H9 (cell line): ENCODE measurements at regions not wholly inside any gene's neighbourhood (a gene's known extent, or its start where the extent isn't known, plus 50 kb on each side); places are given as distances from the start of the nearest gene placed in this dataset.

Source experiments
- DNase-seq: peaks from one replicate; pipeline ENCODE4 v3.0.0-alpha.2; 2017
- H2AFZ ChIP-seq: one replicate; pipeline ENCODE4 v1.6.1; 2013; ENCODE audit warnings: mild to moderate bottlenecking, low read length, control low read depth, moderate library complexity
- H2AK5ac ChIP-seq: 2 replicates; pipeline ENCODE4 v1.6.1; 2013; ENCODE audit warnings: low read length, control low read depth, mixed read lengths; ENCODE audit not compliant: insufficient read length
- H2BK120ac ChIP-seq: one replicate; pipeline ENCODE4 v1.6.1; 2013; ENCODE audit warnings: low read depth, mild to moderate bottlenecking, low read length, control low read depth, inconsistent platforms; ENCODE audit not compliant: poor library complexity, severe bottlenecking
- H2BK12ac ChIP-seq: 2 replicates; pipeline ENCODE4 v1.6.1; 2013; ENCODE audit warnings: low read length, control low read depth, mixed read lengths, low read depth; ENCODE audit not compliant: insufficient read length
- H2BK15ac ChIP-seq: 2 replicates; pipeline ENCODE4 v1.6.1; 2013; ENCODE audit warnings: low read depth, low read length, control low read depth
- H2BK20ac ChIP-seq: one replicate; pipeline ENCODE4 v1.6.1; 2013; ENCODE audit warnings: low read depth, mild to moderate bottlenecking, low read length, control low read depth, inconsistent platforms; ENCODE audit not compliant: poor library complexity, severe bottlenecking
- H2BK5ac ChIP-seq: 2 replicates; pipeline ENCODE4 v1.6.1; 2013; ENCODE audit warnings: low read length, control low read depth, mixed read lengths; ENCODE audit not compliant: insufficient read length
- H3K14ac ChIP-seq: 2 replicates; pipeline ENCODE4 v1.6.1; 2013; ENCODE audit warnings: low read length, control low read depth; ENCODE audit not compliant: insufficient read depth
- H3K18ac ChIP-seq: 2 replicates; pipeline ENCODE4 v1.6.1; 2013; ENCODE audit warnings: low read depth, mild to moderate bottlenecking, mixed read lengths, low read length, control low read depth; ENCODE audit not compliant: insufficient read length
- H3K23ac ChIP-seq: 2 replicates; pipeline ENCODE4 v1.6.1; 2013; ENCODE audit warnings: low read length, control low read depth, mixed read lengths, low read depth; ENCODE audit not compliant: insufficient read length
- H3K23me2 ChIP-seq: 2 replicates; pipeline ENCODE4 v1.6.1; 2013; ENCODE audit warnings: low read depth, mild to moderate bottlenecking, mixed read lengths, low read length, control low read depth; ENCODE audit not compliant: insufficient read length, poor library complexity, severe bottlenecking
- H3K27ac ChIP-seq: 2 replicates; pipeline ENCODE4 v1.5.1; 2013; ENCODE audit warnings: low read length, control low read depth, mixed read lengths, low read depth; ENCODE audit not compliant: insufficient read length
- H3K27me3 ChIP-seq: 2 replicates; pipeline ENCODE4 v1.6.1; 2013; ENCODE audit warnings: low read length, control low read depth, inconsistent platforms; ENCODE audit not compliant: insufficient read depth
- H3K4ac ChIP-seq: 2 replicates; pipeline ENCODE4 v1.6.1; 2013; ENCODE audit warnings: low read depth, mild to moderate bottlenecking, control low read depth, inconsistent platforms, low read length, moderate library complexity
- H3K4me1 ChIP-seq: 2 replicates; pipeline ENCODE4 v1.6.1; 2013; ENCODE audit warnings: low read length, control low read depth, inconsistent platforms; ENCODE audit not compliant: insufficient read depth
- H3K4me2 ChIP-seq: 2 replicates; pipeline ENCODE4 v1.6.1; 2013; ENCODE audit warnings: low read length, control low read depth, mixed read lengths; ENCODE audit not compliant: insufficient read length, insufficient read depth
- H3K56ac ChIP-seq: 2 replicates; pipeline ENCODE4 v1.6.1; 2013; ENCODE audit warnings: low read depth, mild to moderate bottlenecking, mixed read lengths, low read length, control low read depth; ENCODE audit not compliant: insufficient read length
- H3K79me1 ChIP-seq: 2 replicates; pipeline ENCODE4 v1.6.1; 2013; ENCODE audit warnings: low read depth, mild to moderate bottlenecking, moderate library complexity, low read length, control low read depth, inconsistent platforms; ENCODE audit not compliant: insufficient read depth, poor library complexity, severe bottlenecking
- H3K79me2 ChIP-seq: 2 replicates; pipeline ENCODE4 v1.6.1; 2013; ENCODE audit warnings: low read length, control low read depth, inconsistent platforms; ENCODE audit not compliant: insufficient read depth
- H3K9ac ChIP-seq: 2 replicates; pipeline ENCODE4 v1.6.1; 2013; ENCODE audit warnings: low read length, control low read depth, mixed read lengths; ENCODE audit not compliant: insufficient read length; ENCODE audit errors: extremely low read depth
- H3K9me3 ChIP-seq: one replicate; pipeline ENCODE4 v1.6.1; 2013; ENCODE audit warnings: low read depth, low read length, inconsistent platforms; ENCODE audit not compliant: control insufficient read depth
- H3T11ph ChIP-seq: one replicate; pipeline ENCODE4 v1.6.1; 2013; ENCODE audit warnings: mild to moderate bottlenecking, low read length, control low read depth, inconsistent platforms
- H4K20me1 ChIP-seq: one replicate; pipeline ENCODE4 v1.6.1; 2013; ENCODE audit not compliant: control insufficient read depth, insufficient read length, insufficient read depth
- H4K5ac ChIP-seq: 2 replicates; pipeline ENCODE4 v1.6.1; 2013; ENCODE audit warnings: low read depth, mild to moderate bottlenecking, mixed read lengths, low read length, control low read depth; ENCODE audit not compliant: insufficient read length
- H4K8ac ChIP-seq: replicated peaks from 2 replicates; pipeline ENCODE4 v1.6.1; 2013; ENCODE audit warnings: low read length, control low read depth, mixed read lengths, low read depth; ENCODE audit not compliant: insufficient read length
- H4K91ac ChIP-seq: 2 replicates; pipeline ENCODE4 v1.6.1; 2013; ENCODE audit warnings: low read depth, mild to moderate bottlenecking, moderate library complexity, mixed read lengths, low read length, control low read depth; ENCODE audit not compliant: insufficient read length
- H3K27ac Mint-ChIP-seq, 3 experiments: 2 replicates in 2 of 3; 3 replicates in 1 of 3; pipeline ENCODE4 v1.8.0; 2020 to 2021; ENCODE audit warnings: mixed read lengths in 3 of 3, mild to moderate bottlenecking in 1 of 3, moderate library complexity in 1 of 3
- H3K27me3 Mint-ChIP-seq: 2 replicates; pipeline ENCODE4 v1.8.0; 2021; ENCODE audit warnings: low read depth, mild to moderate bottlenecking, moderate library complexity, mixed read lengths
- H3K36me3 Mint-ChIP-seq, 3 experiments: 2 replicates in 2 of 3; 3 replicates in 1 of 3; pipeline ENCODE4 v1.8.0; 2020 to 2021; ENCODE audit warnings: low read depth in 3 of 3, mixed read lengths in 3 of 3; ENCODE audit not compliant: insufficient read depth in 1 of 3
- H3K4me1 Mint-ChIP-seq, 2 experiments: 2 replicates each; pipeline ENCODE4 v1.8.0; 2020; ENCODE audit warnings: mixed read lengths in 2 of 2
- H3K4me3 Mint-ChIP-seq, 2 experiments: 2 replicates in 1 of 2; 3 replicates in 1 of 2; pipeline ENCODE4 v1.8.0; 2020 to 2021; ENCODE audit warnings: mild to moderate bottlenecking in 2 of 2, mixed read lengths in 2 of 2, moderate library complexity in 1 of 2
- H3K9me3 Mint-ChIP-seq, 2 experiments: 2 replicates in 1 of 2; 3 replicates in 1 of 2; pipeline ENCODE4 v1.8.0; 2020; ENCODE audit warnings: mild to moderate bottlenecking in 2 of 2, mixed read lengths in 2 of 2, moderate library complexity in 1 of 2
- WGBS: extraction: QIAGEN DNeasy Blood & Tissue Kit; methylation state at CpG from one replicate; pipeline ENCODE4 v1.1.7; 2013; ENCODE audit warnings: missing lambda C conversion rate, low lambda C conversion rate, mixed read lengths; ENCODE audit not compliant: insufficient read length; ENCODE audit errors: extremely low coverage; 5-methylcytosine and 5-hydroxymethylcytosine counted together
- TF ChIP-seq, protein P1 (sequence below): fragments of 200-600 bp; sonication (generic); conservative IDR thresholded peaks from 3 replicates; pipeline ENCODE4 v1.8.0; 2021; ENCODE audit warnings: antibody characterized with exemption, mild to moderate bottlenecking

DNA sequence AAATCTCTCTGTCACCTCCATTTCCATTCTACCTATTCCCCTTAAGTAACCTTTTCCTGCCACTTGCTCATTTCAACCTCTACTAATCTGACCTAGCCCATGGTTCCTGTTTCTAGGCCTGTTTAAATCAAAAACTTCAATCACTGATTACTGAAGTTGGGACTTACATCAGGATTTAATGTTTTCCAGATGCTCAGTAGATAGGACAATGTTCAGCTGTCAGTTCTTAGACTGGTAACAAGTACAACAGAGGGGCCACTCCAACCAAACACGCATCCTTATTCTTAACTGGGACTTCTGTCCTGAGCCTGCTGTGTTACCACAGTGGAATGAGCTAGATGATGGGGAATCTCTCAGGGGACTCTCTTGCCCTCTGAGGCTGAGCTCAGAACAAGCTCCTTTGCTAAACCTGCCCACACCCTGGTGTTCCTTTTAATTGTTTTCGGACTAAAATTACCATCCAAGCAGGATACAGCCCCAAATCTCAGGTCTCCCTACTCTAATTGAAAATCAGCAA is 974.6 kb downstream of the TTLL7 start:
- Histone ChIP-seq H4K5ac (no peak overlapping the region), H4K91ac (no peak overlapping the region), H3K27ac (no peak overlapping the region), H3K4ac (no peak overlapping the region), H3T11ph (peak overlapping the region; percentile 67), H3K4me1 (peaks cover 2% of the 10 kb centered on the region; the same call in 1 of the 2 replicates), H3K23me2 (no peaks in the 10 kb centered on the region), H2AFZ (no peak overlapping the region), H3K4me2 (no peak overlapping the region), H3K18ac (no peak overlapping the region), H2AK5ac (no peak overlapping the region), H3K79me1 (peaks cover 3% of the 10 kb centered on the region), H4K8ac (no peak overlapping the region), H4K20me1 (no peaks in the 10 kb centered on the region), H2BK12ac (no peak overlapping the region), H2BK15ac (no peak overlapping the region), H3K27me3 (no peaks in the 10 kb centered on the region), H3K14ac (no peak overlapping the region), H3K23ac (no peak overlapping the region), H3K9me3 (peaks cover 13% of the 10 kb centered on the region), H2BK20ac (no peak overlapping the region), H2BK5ac (no peak overlapping the region), H2BK120ac (no peak overlapping the region), H3K9ac (no peak overlapping the region), H3K79me2 (no peaks in the 10 kb centered on the region), H3K56ac (no peak overlapping the region)
- no peaks in the 10 kb centered on the region for H3K27me3 Mint-ChIP-seq
- peaks cover 0 to 15% (median 14%) of the 10 kb centered on the region in 3 experiments; a peak in 5 of 7 replicates for H3K36me3 Mint-ChIP-seq
- H3K9me3 Mint-ChIP-seq, result peaks cover 6 to 8% of the 10 kb centered on the region in 2 experiments; a peak in 4 of 5 replicates
- DNase-seq, result no peak
- no CpG with 5 or more reads among the region's 2 CpGs for WGBS
- no peak overlapping the region for H3K4me3 Mint-ChIP-seq
- TF ChIP-seq, protein P1, sequence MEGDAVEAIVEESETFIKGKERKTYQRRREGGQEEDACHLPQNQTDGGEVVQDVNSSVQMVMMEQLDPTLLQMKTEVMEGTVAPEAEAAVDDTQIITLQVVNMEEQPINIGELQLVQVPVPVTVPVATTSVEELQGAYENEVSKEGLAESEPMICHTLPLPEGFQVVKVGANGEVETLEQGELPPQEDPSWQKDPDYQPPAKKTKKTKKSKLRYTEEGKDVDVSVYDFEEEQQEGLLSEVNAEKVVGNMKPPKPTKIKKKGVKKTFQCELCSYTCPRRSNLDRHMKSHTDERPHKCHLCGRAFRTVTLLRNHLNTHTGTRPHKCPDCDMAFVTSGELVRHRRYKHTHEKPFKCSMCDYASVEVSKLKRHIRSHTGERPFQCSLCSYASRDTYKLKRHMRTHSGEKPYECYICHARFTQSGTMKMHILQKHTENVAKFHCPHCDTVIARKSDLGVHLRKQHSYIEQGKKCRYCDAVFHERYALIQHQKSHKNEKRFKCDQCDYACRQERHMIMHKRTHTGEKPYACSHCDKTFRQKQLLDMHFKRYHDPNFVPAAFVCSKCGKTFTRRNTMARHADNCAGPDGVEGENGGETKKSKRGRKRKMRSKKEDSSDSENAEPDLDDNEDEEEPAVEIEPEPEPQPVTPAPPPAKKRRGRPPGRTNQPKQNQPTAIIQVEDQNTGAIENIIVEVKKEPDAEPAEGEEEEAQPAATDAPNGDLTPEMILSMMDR, result no peak
- H3K4me1 Mint-ChIP-seq, result peaks cover 19 to 31% of the 10 kb centered on the region in 2 experiments
- peak overlapping the region in 1 of 3 experiments; percentile 33; a peak in 1 of 7 replicates for H3K27ac Mint-ChIP-seq
